ENCODE measurements at regions not wholly inside any gene's neighbourhood (a gene's known extent, or its start where the extent isn't known, plus 50 kb on each side); places are given as distances from the start of the nearest gene placed in this dataset.

DNA sequence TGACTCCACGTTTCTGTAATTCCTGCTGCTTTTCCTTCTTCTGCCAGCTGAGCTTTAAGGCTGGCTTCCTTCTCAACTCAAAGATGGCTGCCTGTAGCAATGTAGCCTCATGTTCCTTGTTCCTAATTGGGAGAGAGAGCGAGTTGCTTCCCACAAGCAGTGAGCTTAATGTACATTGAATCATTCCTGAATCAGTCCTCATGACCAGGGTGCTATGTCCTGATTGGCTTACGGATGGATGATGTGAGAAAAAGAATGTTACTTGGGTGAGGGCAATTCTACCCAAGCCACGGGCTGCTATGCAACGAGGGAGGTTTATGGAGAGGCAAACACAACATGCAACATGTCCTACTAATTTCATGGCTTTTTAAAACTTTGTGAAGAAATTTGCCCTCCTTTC lies 356.2 kb downstream of the RASEF start:
- TF ChIP-seq, protein P1, sequence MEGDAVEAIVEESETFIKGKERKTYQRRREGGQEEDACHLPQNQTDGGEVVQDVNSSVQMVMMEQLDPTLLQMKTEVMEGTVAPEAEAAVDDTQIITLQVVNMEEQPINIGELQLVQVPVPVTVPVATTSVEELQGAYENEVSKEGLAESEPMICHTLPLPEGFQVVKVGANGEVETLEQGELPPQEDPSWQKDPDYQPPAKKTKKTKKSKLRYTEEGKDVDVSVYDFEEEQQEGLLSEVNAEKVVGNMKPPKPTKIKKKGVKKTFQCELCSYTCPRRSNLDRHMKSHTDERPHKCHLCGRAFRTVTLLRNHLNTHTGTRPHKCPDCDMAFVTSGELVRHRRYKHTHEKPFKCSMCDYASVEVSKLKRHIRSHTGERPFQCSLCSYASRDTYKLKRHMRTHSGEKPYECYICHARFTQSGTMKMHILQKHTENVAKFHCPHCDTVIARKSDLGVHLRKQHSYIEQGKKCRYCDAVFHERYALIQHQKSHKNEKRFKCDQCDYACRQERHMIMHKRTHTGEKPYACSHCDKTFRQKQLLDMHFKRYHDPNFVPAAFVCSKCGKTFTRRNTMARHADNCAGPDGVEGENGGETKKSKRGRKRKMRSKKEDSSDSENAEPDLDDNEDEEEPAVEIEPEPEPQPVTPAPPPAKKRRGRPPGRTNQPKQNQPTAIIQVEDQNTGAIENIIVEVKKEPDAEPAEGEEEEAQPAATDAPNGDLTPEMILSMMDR (conservative IDR thresholded peaks at IDR 0.05 in 1 of 2, IDR thresholded peaks at IDR 0.05 in 1 of 2; ENCODE audit: low read depth in 1 of 2, low read length in 2 of 2), result no peak
- TF ChIP-seq EZH2 (IDR thresholded peaks at IDR 0.05; ENCODE audit: low read length, missing control alignments), result no peak
